ENCODE measurements at regions not wholly inside any gene's neighbourhood (a gene's known extent, or its start where the extent isn't known, plus 50 kb on each side); places are given as distances from the start of the nearest gene placed in this dataset.

DNA sequence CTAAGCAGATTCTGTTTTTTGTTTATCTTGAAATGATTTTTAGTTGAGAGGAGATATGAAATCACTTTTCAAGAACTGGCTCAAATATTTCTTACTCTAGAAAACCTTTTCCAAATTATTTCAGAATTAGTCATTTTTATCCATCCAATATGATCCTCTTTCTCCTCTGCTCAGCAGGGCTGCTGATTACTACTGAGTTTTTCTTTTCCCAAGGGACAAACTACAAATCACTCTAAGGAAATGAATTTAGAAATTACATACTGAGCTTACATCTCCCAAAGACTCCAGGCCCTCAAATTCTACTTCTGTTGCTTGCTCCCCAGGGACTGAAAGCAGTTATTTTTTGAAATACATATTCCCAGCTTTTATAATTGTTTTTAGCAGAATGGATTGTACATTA is 87.4 kb upstream of the UFM1 start:
- TF ChIP-seq CTCF (IDR thresholded peaks at IDR 0.05) (no peak), POLR2A (IDR thresholded peaks at IDR 0.05) (no peak)
